Breast epithelium (tissue), 4 donors: ENCODE measurements at regions not wholly inside any gene's neighbourhood (a gene's known extent, or its start where the extent isn't known, plus 50 kb on each side); places are given as distances from the start of the nearest gene placed in this dataset.
"Not testable (repeated sequence)": the region's sequence is repeated elsewhere in the genome, so short reads cannot be mapped to it uniquely, and the experiment has no call there.

ENCODE experiments used
- DNase-seq, 2 donors: peaks; one replicate each; pipeline ENCODE4 v3.0.0-alpha.2; 2019; ENCODE audit warnings: low spot score in 2 of 2
- H3K27ac ChIP-seq, 2 donors: fragments of 200-600 bp; sonication (generic) in 1 of 2; one replicate each; pipeline ENCODE4 v1.5.1; 2016 to 2019; ENCODE audit warnings: mild to moderate bottlenecking in 1 of 2
- H3K27me3 ChIP-seq, 2 donors: fragments of 200-600 bp; sonication (generic) in 1 of 2; one replicate each; pipeline versions ENCODE4 v1.5.1 to v1.6.0; 2017 to 2019; ENCODE audit warnings: control low read depth in 1 of 2, mild to moderate bottlenecking in 1 of 2
- H3K36me3 ChIP-seq: fragments of 200-600 bp; one replicate; pipeline ENCODE4 v1.5.1; 2019
- H3K4me1 ChIP-seq, 2 donors: fragments of 200-600 bp; sonication (generic); one replicate each; pipeline ENCODE4 v1.5.1; 2016 to 2019; ENCODE audit warnings: control low read depth in 1 of 2
- H3K4me3 ChIP-seq, 3 donors: fragments of 200-600 bp; sonication (generic); 1 replicate in 2 of 3; 2 replicates in 1 of 3; pipeline ENCODE4 v1.5.1; 2016 to 2019; ENCODE audit warnings: mild to moderate bottlenecking in 3 of 3, moderate library complexity in 2 of 3
- H3K9me3 ChIP-seq, 2 donors: fragments of 200-600 bp; sonication (generic) in 1 of 2; one replicate each; pipeline ENCODE4 v1.5.1; 2016 to 2019; ENCODE audit warnings: control low read depth in 1 of 2
- CTCF ChIP-seq, 3 donors: fragments of 450-650 bp; IDR thresholded peaks; one replicate each; pipeline ENCODE4 v1.5.1; 2016 to 2017; ENCODE audit warnings: antibody characterized with exemption in 3 of 3, mild to moderate bottlenecking in 3 of 3, moderate library complexity in 3 of 3
- POLR2A ChIP-seq: fragments of 450-650 bp; IDR thresholded peaks from one replicate; pipeline ENCODE4 v1.6.1; 2016; ENCODE audit warnings: antibody characterized with exemption, mild to moderate bottlenecking, moderate library complexity
- POLR2AphosphoS5 ChIP-seq, 3 donors: sonication (generic); formaldehyde crosslinking; IDR thresholded peaks; one replicate each; pipeline ENCODE4 v1.6.1; 2017; ENCODE audit warnings: antibody characterized with exemption in 3 of 3
- intact Hi-C: fragments of 100-400 bp; cut with DNase I; formaldehyde crosslinking; loops from one replicate; pipeline ENCODE4 v1.15.1; 2023; ENCODE audit warnings: low total_unique reads

GRCh38 chr2:131833367-131834202 is 305.9 kb downstream of the CCDC74A start:
- H3K27ac ChIP-seq, H3K36me3 ChIP-seq, DNase-seq, H3K4me1 ChIP-seq, H3K4me3 ChIP-seq, H3K27me3 ChIP-seq, H3K9me3 ChIP-seq, intact Hi-C loops: not testable (repeated sequence)

- H3K4me3 ChIP-seq, intact Hi-C loops, H3K27me3 ChIP-seq, H3K4me1 ChIP-seq, H3K27ac ChIP-seq, DNase-seq, H3K36me3 ChIP-seq, H3K9me3 ChIP-seq: not testable (repeated sequence)
Measured at GRCh38 chr2:131834203-131835020, 306.7 kb downstream of the CCDC74A start.

DNA sequence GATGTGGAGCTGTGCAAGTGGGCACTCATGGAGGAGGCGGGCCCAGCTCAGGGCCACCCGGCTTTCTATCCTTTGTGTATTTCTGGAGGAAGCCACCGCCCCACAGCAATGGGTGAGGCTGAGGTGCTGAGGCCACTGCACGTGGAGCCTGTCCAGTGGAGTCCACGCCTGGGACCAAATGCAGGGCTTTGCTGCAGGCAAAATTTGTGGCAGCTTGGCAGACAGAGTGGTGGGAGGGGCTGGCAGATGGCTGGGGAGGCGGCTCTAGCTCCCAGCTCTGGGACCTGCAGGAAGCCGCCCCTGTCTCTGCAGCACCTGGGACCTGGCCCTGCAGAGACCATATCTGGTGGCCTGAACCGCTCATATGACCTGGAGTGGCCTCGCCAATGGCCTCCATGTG is 307.3 kb downstream of the CCDC74A start:
- H3K4me1 ChIP-seq, intact Hi-C loops, H3K27ac ChIP-seq, H3K27me3 ChIP-seq, DNase-seq, H3K4me3 ChIP-seq, H3K9me3 ChIP-seq, H3K36me3 ChIP-seq: not testable (repeated sequence)

DNA sequence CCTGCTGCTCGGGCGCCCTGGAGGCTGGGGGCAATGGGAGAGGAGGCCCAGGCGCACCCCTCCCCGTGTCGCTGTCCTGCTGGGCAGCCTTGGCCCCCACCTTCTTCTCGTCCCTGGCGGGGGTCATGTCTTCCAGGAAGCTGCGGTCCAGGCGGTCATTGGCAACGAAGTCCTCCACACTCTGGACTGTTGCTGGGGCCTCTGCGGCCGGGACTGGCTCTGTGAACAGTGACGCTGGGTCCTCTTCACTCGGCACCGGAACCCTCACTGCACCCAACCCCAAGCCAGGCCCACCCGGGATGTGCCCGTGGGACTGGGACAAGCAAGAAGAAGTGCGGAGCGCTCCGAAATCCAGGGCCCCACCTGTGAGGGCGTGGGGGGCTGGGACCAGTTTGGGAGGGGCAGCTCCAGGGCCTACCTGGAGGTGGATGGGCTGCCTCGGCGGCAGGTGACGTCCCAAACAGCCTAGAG is 308.0 kb downstream of the CCDC74A start:
- Histone ChIP-seq H3K9me3 (no peaks in the 10 kb centered on the region), H3K27me3 (no peaks in the 10 kb centered on the region), H3K27ac (no peak overlapping the region), H3K4me1 (no peaks in the 10 kb centered on the region), H3K36me3 (no peaks in the 10 kb centered on the region), H3K4me3 (no peak overlapping the region)
- no peak for TF ChIP-seq POLR2AphosphoS5 (IDR thresholded peaks at IDR 0.05)
- TF ChIP-seq POLR2A, result no peak
- no peak for TF ChIP-seq CTCF (IDR thresholded peaks at IDR 0.05)
- DNase-seq, result no peak
- intact Hi-C loops, result no loop called here

- H3K4me1 ChIP-seq, DNase-seq, H3K36me3 ChIP-seq, intact Hi-C loops, H3K4me3 ChIP-seq, H3K9me3 ChIP-seq, H3K27me3 ChIP-seq, H3K27ac ChIP-seq: not testable (repeated sequence)
Measured at GRCh38 chr2:131836116-131836515, 308.4 kb downstream of the CCDC74A start.

DNA sequence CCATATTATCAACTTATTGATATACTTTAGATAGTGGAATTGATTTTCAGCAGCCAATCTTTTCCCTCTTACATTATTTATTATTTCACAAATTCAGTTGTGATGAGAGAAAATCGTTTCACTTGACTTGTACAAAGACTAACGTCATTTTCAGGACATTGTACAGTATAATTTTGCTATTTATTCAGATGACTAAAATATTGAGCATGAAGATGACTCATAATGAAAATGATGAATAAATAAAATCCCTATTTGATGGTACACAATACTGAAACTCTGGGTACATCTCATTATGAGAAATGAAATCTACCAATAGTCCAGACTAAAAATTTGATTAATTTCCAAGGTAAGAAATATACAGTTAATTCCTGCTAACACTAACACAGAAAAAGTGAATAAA is 316.4 kb downstream of the CCDC74A start:
- H3K4me3 ChIP-seq, H3K27me3 ChIP-seq, H3K36me3 ChIP-seq, H3K4me1 ChIP-seq, DNase-seq, intact Hi-C loops, H3K27ac ChIP-seq, H3K9me3 ChIP-seq: not testable (repeated sequence)

- H3K4me1 ChIP-seq, H3K27me3 ChIP-seq, H3K36me3 ChIP-seq, H3K9me3 ChIP-seq, DNase-seq, H3K27ac ChIP-seq, intact Hi-C loops, H3K4me3 ChIP-seq: not testable (repeated sequence)
Measured at GRCh38 chr2:131856202-131856601, 305.6 kb downstream of the ANKRD30BL start.

DNA sequence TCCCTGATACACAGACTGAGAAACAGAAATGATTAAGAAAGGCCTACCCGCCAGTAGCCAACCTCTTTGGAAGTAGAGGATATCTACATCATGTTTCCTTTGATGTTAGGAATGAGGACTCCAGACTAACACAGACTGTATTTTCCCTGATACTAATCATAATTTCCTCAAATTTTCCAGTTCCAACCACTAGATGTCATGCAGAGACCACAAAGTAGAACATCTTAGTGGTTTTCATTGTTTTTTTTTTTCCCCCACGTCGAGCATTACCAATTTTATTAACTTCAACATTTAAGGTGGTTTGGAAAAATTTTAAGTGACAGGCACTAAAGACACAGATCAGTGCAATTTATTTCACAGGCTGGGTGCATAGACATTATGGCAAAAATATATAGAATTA is 303.6 kb downstream of the ANKRD30BL start:
- intact Hi-C loops, H3K27ac ChIP-seq, DNase-seq, H3K4me3 ChIP-seq, H3K36me3 ChIP-seq, H3K27me3 ChIP-seq, H3K9me3 ChIP-seq, H3K4me1 ChIP-seq: not testable (repeated sequence)
